CD4-positive, CD25-positive, alpha-beta regulatory T cell (primary cell): ENCODE measurements at regions not wholly inside any gene's neighbourhood (a gene's known extent, or its start where the extent isn't known, plus 50 kb on each side); places are given as distances from the start of the nearest gene placed in this dataset.

Experiments used
- ATAC-seq, 2 donors: fragments of 150-1000 bp; cut with Tn5 transposase; one replicate each; pipeline ENCODE4 v1.10.0; 2021; ENCODE audit warnings: low read depth in 2 of 2, moderate number of reproducible peaks in 2 of 2, moderate library complexity in 1 of 2
- DNase-seq, 3 donors: peaks; one replicate each; pipeline versions ENCODE4 v3.0.0 to v3.0.0-alpha.2; 2012 to 2022; ENCODE audit warnings: mixed read lengths in 1 of 3
- H3K27ac ChIP-seq: one replicate; pipeline ENCODE4 v1.7.0; 2013; ENCODE audit warnings: mild to moderate bottlenecking, low read length; ENCODE audit not compliant: insufficient read depth, poor library complexity, severe bottlenecking
- H3K27me3 ChIP-seq: one replicate; pipeline ENCODE4 v1.7.0; 2013; ENCODE audit warnings: low read length; ENCODE audit not compliant: control insufficient read depth, insufficient read depth
- H3K36me3 ChIP-seq: one replicate; pipeline ENCODE4 v1.7.0; 2013; ENCODE audit warnings: mild to moderate bottlenecking, low read length, moderate library complexity; ENCODE audit not compliant: control insufficient read depth, insufficient read depth
- H3K4me1 ChIP-seq: 2 replicates; pipeline ENCODE4 v1.7.0; 2013; ENCODE audit warnings: mild to moderate bottlenecking, low read length; ENCODE audit not compliant: insufficient read depth, control insufficient read depth, poor library complexity, severe bottlenecking
- H3K4me3 ChIP-seq: one replicate; pipeline ENCODE4 v1.7.0; 2013; ENCODE audit warnings: low read depth, mild to moderate bottlenecking, low read length, moderate library complexity
- H3K9me3 ChIP-seq, 2 experiments: 1 replicate in 1 of 2; 2 replicates in 1 of 2; pipeline ENCODE4 v1.7.0; 2013; ENCODE audit warnings: low read length in 2 of 2, mild to moderate bottlenecking in 1 of 2, moderate library complexity in 1 of 2; ENCODE audit not compliant: control insufficient read depth in 2 of 2
- H3K27ac Mint-ChIP-seq, 3 donors: one replicate each; pipeline ENCODE4 v1.8.0; 2020 to 2022; ENCODE audit warnings: mild to moderate bottlenecking in 3 of 3, mixed read lengths in 3 of 3, moderate library complexity in 2 of 3
- H3K27me3 Mint-ChIP-seq: one replicate; pipeline ENCODE4 v1.8.0; 2022; ENCODE audit warnings: mild to moderate bottlenecking, mixed read lengths
- H3K36me3 Mint-ChIP-seq: one replicate; pipeline ENCODE4 v1.8.0; 2020; ENCODE audit warnings: mixed read lengths
- H3K4me1 Mint-ChIP-seq, 4 donors: one replicate each; pipeline ENCODE4 v1.8.0; 2020 to 2022; ENCODE audit warnings: mixed read lengths in 4 of 4, mild to moderate bottlenecking in 1 of 4
- H3K4me3 Mint-ChIP-seq, 4 donors: one replicate each; pipeline ENCODE4 v1.8.0; 2020 to 2022; ENCODE audit warnings: mild to moderate bottlenecking in 4 of 4, mixed read lengths in 4 of 4, moderate library complexity in 3 of 4
- H3K9me3 Mint-ChIP-seq, 7 donors: one replicate each; pipeline ENCODE4 v1.8.0; 2020 to 2022; ENCODE audit warnings: mixed read lengths in 7 of 7, mild to moderate bottlenecking in 3 of 7, moderate library complexity in 2 of 7

- H3K36me3 Mint-ChIP-seq = no peaks in the 10 kb centered on the region
- no peak for ATAC-seq
- peaks cover 7% of the 10 kb centered on the region for H3K27me3 Mint-ChIP-seq
- no peaks in the 10 kb centered on the region for H3K9me3 Mint-ChIP-seq
- H3K4me3 Mint-ChIP-seq = no peak overlapping the region
- DNase-seq = no peak
- no peaks in the 10 kb centered on the region for H3K27me3 ChIP-seq
- no peak overlapping the region for H3K27ac ChIP-seq
- no peaks in the 10 kb centered on the region for H3K4me1 ChIP-seq
- no peaks in the 10 kb centered on the region for H3K4me1 Mint-ChIP-seq
- H3K36me3 ChIP-seq = no peaks in the 10 kb centered on the region
- no peak overlapping the region for H3K27ac Mint-ChIP-seq
- H3K9me3 ChIP-seq = no peaks in the 10 kb centered on the region
- no peak overlapping the region for H3K4me3 ChIP-seq
Observed at GRCh38 chr10:30186371-30186875, 127.0 kb upstream of the JCAD start.

- Histone ChIP-seq H3K27ac (no peak overlapping the region), H3K4me3 (no peak overlapping the region), H3K9me3 (no peaks in the 10 kb centered on the region), H3K27me3 (no peaks in the 10 kb centered on the region), H3K4me1 (no peaks in the 10 kb centered on the region), H3K36me3 (no peaks in the 10 kb centered on the region)
- no peak for ATAC-seq
- DNase-seq = no peak
- no peaks in the 10 kb centered on the region for H3K9me3 Mint-ChIP-seq
- H3K27ac Mint-ChIP-seq = no peak overlapping the region
- no peaks in the 10 kb centered on the region for H3K36me3 Mint-ChIP-seq
- H3K27me3 Mint-ChIP-seq = peaks cover 7% of the 10 kb centered on the region
- H3K4me1 Mint-ChIP-seq = no peaks in the 10 kb centered on the region
- no peak overlapping the region for H3K4me3 Mint-ChIP-seq
Observed at GRCh38 chr10:30185916-30186315, 126.5 kb upstream of the JCAD start.

DNA sequence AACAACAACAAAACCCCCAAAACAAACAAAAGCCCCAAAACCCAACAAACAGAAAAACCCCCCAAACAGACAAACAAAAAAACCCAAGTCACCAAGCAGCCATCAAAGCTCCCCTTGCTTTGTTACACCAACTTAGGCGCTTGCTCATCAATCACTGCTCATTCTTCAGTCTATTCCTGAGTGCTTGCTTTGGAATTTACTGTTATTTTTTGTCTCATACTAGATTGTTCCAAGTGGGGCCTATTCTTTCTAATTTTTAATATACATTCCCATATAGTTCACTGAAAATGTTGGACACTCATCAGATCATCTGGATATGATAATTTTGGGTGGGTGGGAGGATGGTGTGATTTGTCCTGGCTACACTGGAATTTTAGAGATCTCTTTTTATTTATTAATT lies 126.0 kb upstream of the JCAD start:
- ATAC-seq (no peak), DNase-seq (no peak)
- H3K4me3 ChIP-seq = no peak overlapping the region
- Mint-ChIP-seq H3K27ac (no peak overlapping the region), H3K9me3 (no peaks in the 10 kb centered on the region), H3K27me3 (peaks cover 7% of the 10 kb centered on the region), H3K36me3 (no peaks in the 10 kb centered on the region), H3K4me1 (no peaks in the 10 kb centered on the region), H3K4me3 (no peak overlapping the region)
- H3K9me3 ChIP-seq = no peaks in the 10 kb centered on the region
- H3K4me1 ChIP-seq = no peaks in the 10 kb centered on the region
- H3K27ac ChIP-seq = no peak overlapping the region
- H3K27me3 ChIP-seq = no peaks in the 10 kb centered on the region
- H3K36me3 ChIP-seq = no peaks in the 10 kb centered on the region

- DNase-seq = no peak
Observed at GRCh38 chr10:30184397-30185033, 125.1 kb upstream of the JCAD start.

GRCh38 chr10:30183055-30183402 lies 123.6 kb upstream of the JCAD start:
- H3K4me3 ChIP-seq = no peak overlapping the region
- no peaks in the 10 kb centered on the region for H3K36me3 Mint-ChIP-seq
- no peak overlapping the region for H3K4me3 Mint-ChIP-seq
- H3K27me3 ChIP-seq = no peaks in the 10 kb centered on the region
- no peak overlapping the region for H3K27ac ChIP-seq
- peaks cover 7% of the 10 kb centered on the region for H3K27me3 Mint-ChIP-seq
- H3K4me1 ChIP-seq = no peaks in the 10 kb centered on the region
- no peaks in the 10 kb centered on the region for H3K9me3 Mint-ChIP-seq
- no peak overlapping the region for H3K27ac Mint-ChIP-seq
- DNase-seq (no peak), ATAC-seq (no peak)
- no peaks in the 10 kb centered on the region for H3K4me1 Mint-ChIP-seq
- H3K9me3 ChIP-seq = no peaks in the 10 kb centered on the region
- no peaks in the 10 kb centered on the region for H3K36me3 ChIP-seq

More at GRCh38 chr10:30184397-30185033, 125.1 kb upstream of the JCAD start:
- Mint-ChIP-seq H3K9me3 (no peaks in the 10 kb centered on the region), H3K4me1 (no peaks in the 10 kb centered on the region), H3K27me3 (peaks cover 7% of the 10 kb centered on the region), H3K27ac (no peak overlapping the region), H3K4me3 (no peak overlapping the region), H3K36me3 (no peaks in the 10 kb centered on the region)
- no peak overlapping the region for H3K27ac ChIP-seq
- H3K36me3 ChIP-seq = no peaks in the 10 kb centered on the region
- no peaks in the 10 kb centered on the region for H3K9me3 ChIP-seq
- no peaks in the 10 kb centered on the region for H3K27me3 ChIP-seq
- ATAC-seq = no peak
- no peak overlapping the region for H3K4me3 ChIP-seq
- H3K4me1 ChIP-seq = no peaks in the 10 kb centered on the region

DNA sequence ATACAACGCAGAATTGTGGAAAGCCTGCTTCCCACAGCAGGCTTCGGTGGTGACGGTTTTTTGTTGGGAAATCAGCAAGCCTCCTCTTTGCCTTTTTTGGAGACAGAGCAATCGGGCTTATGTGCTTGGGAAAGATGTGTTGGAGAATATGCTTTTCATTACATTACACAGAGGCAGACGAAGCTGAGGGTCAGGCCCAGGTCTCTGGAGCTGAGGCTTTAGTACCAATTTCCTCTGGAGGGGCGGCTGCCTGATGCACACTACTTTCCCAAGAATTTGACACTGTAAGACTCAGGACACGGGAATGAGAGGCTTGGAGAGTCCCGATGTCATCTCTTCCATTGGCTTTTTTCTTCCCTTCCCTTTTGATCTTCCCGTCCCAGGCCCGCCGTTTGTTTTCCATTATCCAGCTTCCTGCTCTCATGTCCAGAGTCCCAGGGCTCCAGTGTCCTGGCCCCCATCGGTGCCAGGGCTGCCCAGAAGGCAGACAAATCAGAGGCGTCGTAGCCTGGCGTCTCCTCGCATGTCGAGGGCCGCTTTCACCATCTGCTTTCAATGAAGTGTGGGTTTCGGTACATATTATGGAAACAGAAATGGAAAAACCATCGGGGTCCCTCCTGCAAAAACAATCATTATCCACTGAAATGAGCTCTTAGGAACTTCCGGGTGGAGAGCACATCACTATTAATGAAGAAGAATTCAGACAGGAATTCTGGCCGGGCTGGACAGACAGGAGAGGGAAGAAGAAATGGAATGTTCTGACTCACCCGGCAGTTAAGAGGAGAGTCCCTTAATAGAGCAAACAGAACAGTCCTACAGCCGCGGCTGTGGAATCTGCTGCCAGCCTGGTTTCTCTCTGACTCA lies 123.0 kb upstream of the JCAD start:
- H3K36me3 ChIP-seq = no peaks in the 10 kb centered on the region
- Mint-ChIP-seq H3K4me3 (no peak overlapping the region), H3K27me3 (peaks cover 7% of the 10 kb centered on the region), H3K36me3 (no peaks in the 10 kb centered on the region), H3K4me1 (no peaks in the 10 kb centered on the region), H3K9me3 (no peaks in the 10 kb centered on the region), H3K27ac (no peak overlapping the region)
- ATAC-seq (no peak), DNase-seq (no peak)
- no peaks in the 10 kb centered on the region for H3K4me1 ChIP-seq
- no peak overlapping the region for H3K4me3 ChIP-seq
- H3K27me3 ChIP-seq = no peaks in the 10 kb centered on the region
- H3K27ac ChIP-seq = no peak overlapping the region
- H3K9me3 ChIP-seq = no peaks in the 10 kb centered on the region

GRCh38 chr10:30178356-30178964 lies 119.1 kb upstream of the JCAD start:
- H3K36me3 Mint-ChIP-seq = no peaks in the 10 kb centered on the region
- H3K4me1 Mint-ChIP-seq = no peaks in the 10 kb centered on the region
- no peak overlapping the region for H3K27ac Mint-ChIP-seq
- H3K27me3 Mint-ChIP-seq = peaks cover 6% of the 10 kb centered on the region
- DNase-seq (no peak), ATAC-seq (no peak)
- Histone ChIP-seq H3K9me3 (no peaks in the 10 kb centered on the region), H3K4me1 (no peaks in the 10 kb centered on the region), H3K27ac (no peak overlapping the region), H3K27me3 (no peaks in the 10 kb centered on the region), H3K4me3 (no peak overlapping the region), H3K36me3 (no peaks in the 10 kb centered on the region)
- H3K9me3 Mint-ChIP-seq = peaks cover 0 to 2% (median 0%) of the 10 kb centered on the region in 7 donors
- H3K4me3 Mint-ChIP-seq = no peak overlapping the region
